Natural killer cell treated with Interleukin-12 subunit alpha and Interleukin-12 subunit beta and Interleukin-15 and Interleukin-18, amount 100 ng/mL, for 72 hours (primary cell): ENCODE measurements at regions not wholly inside any gene's neighbourhood (a gene's known extent, or its start where the extent isn't known, plus 50 kb on each side); places are given as distances from the start of the nearest gene placed in this dataset.
"Not testable (repeated sequence)": the region's sequence is repeated elsewhere in the genome, so short reads cannot be mapped to it uniquely, and the experiment has no call there.

Experiments
- ATAC-seq, 2 donors: fragments of 150-1000 bp; cut with Tn5 transposase in 1 of 2; sonication (Bioruptor Pico), chemical (Tn5 transposase) in 1 of 2; 2 replicates each; pipeline ENCODE4 v1.10.0; 2021
- DNase-seq: peaks from one replicate; pipeline ENCODE4 v3.0.0; 2022; ENCODE audit warnings: low spot score
- H3K27ac Mint-ChIP-seq, 2 donors: 1 replicate in 1 of 2; 2 replicates in 1 of 2; pipeline ENCODE4 v1.8.0; 2022; ENCODE audit warnings: mixed read lengths in 2 of 2, mild to moderate bottlenecking in 1 of 2, moderate library complexity in 1 of 2
- H3K27me3 Mint-ChIP-seq, 2 donors: 1 replicate in 1 of 2; 2 replicates in 1 of 2; pipeline ENCODE4 v1.8.0; 2022; ENCODE audit warnings: mixed read lengths in 2 of 2
- H3K36me3 Mint-ChIP-seq: one replicate; pipeline ENCODE4 v1.8.0; 2022; ENCODE audit warnings: mixed read lengths
- H3K4me1 Mint-ChIP-seq, 2 donors: 1 replicate in 1 of 2; 2 replicates in 1 of 2; pipeline ENCODE4 v1.8.0; 2022; ENCODE audit warnings: low read depth in 2 of 2, mixed read lengths in 2 of 2, mild to moderate bottlenecking in 1 of 2
- H3K4me3 Mint-ChIP-seq: one replicate; pipeline ENCODE4 v1.8.0; 2022; ENCODE audit warnings: mixed read lengths
- H3K9me3 Mint-ChIP-seq: 2 replicates; pipeline ENCODE4 v1.8.0; 2022; ENCODE audit warnings: mixed read lengths

DNA sequence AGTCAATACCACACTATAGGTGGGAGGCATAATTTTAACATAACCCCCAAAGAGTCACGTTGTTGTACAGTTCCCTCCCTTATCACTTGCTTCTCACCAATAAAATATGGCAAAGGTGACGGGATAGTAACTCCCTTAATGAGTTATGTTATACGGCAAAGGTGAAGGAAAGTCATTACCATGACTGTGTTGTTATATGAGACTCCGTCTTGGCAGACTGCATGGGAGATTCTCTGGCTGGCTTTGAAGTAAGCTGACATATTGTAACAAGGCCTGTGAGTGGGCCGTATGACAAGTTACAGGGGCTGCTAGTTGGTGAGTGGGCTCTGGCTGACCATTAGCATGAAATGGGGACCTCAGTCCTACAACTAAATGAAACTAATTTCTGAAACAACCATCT is 366.4 kb upstream of the FTMT start:
- ATAC-seq (no peak), DNase-seq (no peak)
- Mint-ChIP-seq H3K27me3 (no peaks in the 10 kb centered on the region), H3K36me3 (no peaks in the 10 kb centered on the region), H3K9me3 (peaks cover 5% of the 10 kb centered on the region), H3K4me3 (no peak overlapping the region), H3K4me1 (no peaks in the 10 kb centered on the region), H3K27ac (no peak overlapping the region)

DNA sequence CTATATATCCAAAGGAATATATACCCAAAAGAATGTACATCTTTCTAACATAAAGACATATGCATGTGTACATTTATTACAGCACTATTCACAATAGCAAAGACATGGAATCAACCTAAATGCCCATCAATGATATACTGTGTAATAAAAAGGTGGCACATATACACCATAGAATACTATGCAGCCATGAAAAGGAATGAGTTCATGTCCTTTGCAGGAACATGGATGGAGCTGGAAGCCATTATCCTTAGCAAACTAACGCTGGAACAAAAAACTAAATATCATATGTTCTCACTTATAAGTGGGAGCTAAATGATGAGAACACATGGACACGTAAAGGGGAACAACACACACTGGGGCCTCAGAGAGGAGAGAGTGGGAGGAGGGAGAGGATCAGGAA is 365.7 kb upstream of the FTMT start:
- H3K36me3 Mint-ChIP-seq, ATAC-seq, DNase-seq, H3K27me3 Mint-ChIP-seq, H3K4me3 Mint-ChIP-seq, H3K27ac Mint-ChIP-seq, H3K4me1 Mint-ChIP-seq, H3K9me3 Mint-ChIP-seq: not testable (repeated sequence)

DNA sequence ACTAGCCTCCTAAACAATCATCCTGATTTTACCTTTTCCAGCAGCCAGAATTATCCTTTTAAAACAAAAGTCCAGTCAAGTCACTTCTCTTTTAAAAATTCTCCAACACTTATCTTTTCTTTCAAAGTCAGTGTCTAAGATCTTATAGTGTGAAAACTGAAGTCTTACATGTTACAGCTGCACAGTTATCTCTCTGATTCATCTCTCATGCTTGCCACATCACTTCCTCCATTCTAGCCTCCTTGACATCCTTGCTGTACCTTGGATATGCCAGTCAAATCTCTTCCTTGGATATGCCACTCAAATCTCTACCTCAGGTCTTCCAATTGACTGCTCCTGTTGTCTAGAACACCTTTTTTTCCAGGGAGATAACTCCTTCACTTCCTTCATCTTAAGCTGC is 361.7 kb upstream of the FTMT start:
- no peak for ATAC-seq
- no peaks in the 10 kb centered on the region for H3K36me3 Mint-ChIP-seq
- no peaks in the 10 kb centered on the region for H3K4me1 Mint-ChIP-seq
- H3K27ac Mint-ChIP-seq, result no peak overlapping the region
- peaks cover 5% of the 10 kb centered on the region for H3K9me3 Mint-ChIP-seq
- no peaks in the 10 kb centered on the region for H3K27me3 Mint-ChIP-seq
- no peak for DNase-seq
- H3K4me3 Mint-ChIP-seq, result no peak overlapping the region

DNA sequence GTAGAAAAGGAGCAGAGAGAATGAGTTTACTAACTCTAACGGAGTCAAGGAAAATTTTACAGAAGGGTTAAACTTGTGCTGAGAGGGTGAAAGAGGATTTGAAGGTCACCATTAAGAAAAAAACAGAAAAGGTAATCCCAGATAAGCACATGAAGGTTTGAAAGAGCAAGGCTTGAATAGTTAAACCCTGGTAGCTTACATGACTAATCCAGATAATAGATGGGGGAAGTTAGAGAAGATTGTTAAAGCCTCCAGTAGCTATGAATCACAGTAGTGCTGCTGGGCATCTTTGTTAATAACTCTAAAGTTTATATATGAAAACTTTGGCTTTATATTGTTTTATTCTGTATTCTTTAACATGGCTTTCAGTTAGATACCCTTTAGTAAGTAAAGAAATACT is 354.5 kb upstream of the FTMT start:
- Mint-ChIP-seq H3K9me3 (no peaks in the 10 kb centered on the region), H3K27me3 (no peaks in the 10 kb centered on the region), H3K4me1 (no peaks in the 10 kb centered on the region), H3K36me3 (no peaks in the 10 kb centered on the region), H3K4me3 (no peak overlapping the region), H3K27ac (no peak overlapping the region)
- ATAC-seq, result no peak
- no peak for DNase-seq

DNA sequence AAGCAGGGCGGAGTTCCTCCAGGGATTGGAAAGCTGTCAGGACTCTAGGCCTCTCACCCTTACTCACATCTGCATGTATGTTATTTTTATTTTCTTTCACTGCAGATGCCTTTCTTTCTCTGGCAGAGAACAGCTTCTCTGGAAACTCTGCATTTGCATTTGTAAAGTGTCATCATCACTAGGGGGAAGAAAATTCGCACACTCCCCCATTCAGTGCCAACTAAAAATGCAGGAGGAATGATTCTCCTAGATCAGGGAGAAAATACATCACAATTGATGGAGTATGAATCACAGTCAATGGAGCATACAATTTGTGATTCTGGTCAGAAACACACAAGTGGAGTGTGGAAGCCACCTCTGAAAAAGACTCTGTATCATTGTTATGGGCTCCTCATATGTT is 351.4 kb upstream of the FTMT start:
- no peak overlapping the region for H3K27ac Mint-ChIP-seq
- no peaks in the 10 kb centered on the region for H3K36me3 Mint-ChIP-seq
- no peaks in the 10 kb centered on the region for H3K4me1 Mint-ChIP-seq
- DNase-seq (no peak), ATAC-seq (no peak)
- H3K4me3 Mint-ChIP-seq, result no peak overlapping the region
- H3K9me3 Mint-ChIP-seq, result peaks cover under 1% of the 10 kb centered on the region
- no peaks in the 10 kb centered on the region for H3K27me3 Mint-ChIP-seq

DNA sequence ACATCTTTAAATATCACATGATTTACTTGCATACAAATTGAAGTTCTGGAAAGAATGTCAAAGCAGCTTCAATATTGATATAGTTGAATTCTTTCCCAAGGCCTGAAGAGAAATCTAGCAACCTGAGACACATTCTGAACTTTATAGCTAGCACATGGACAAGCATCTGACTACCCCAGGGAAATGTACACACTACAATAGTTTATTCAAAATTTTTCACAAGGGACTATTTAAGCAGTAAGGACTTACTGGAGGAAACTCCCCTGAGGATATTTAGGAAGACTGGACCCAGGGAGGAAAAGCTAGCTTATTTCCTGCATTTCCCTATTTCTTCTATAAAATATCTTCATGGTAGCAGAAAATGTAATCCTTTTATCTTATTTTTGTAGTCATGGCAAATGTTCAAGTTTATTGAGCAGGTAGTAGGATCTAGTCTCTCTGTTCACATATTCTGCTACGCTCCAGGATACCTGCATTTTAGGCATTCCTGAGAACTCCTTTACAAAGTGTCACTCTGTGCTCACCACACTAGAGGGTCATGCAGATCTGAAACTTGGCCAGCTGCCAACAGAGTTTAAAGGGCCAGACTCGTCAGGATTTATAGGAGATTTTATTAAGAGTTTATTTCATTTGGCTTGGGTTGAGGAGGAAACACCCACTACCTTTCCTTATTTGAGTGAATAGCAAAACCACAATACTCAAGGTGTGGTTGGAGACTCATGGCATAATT is 348.4 kb upstream of the FTMT start:
- H3K4me1 Mint-ChIP-seq, result no peaks in the 10 kb centered on the region
- ATAC-seq (no peak), DNase-seq (no peak)
- H3K27me3 Mint-ChIP-seq, result no peaks in the 10 kb centered on the region
- no peak overlapping the region for H3K27ac Mint-ChIP-seq
- H3K9me3 Mint-ChIP-seq, result peaks cover 3% of the 10 kb centered on the region
- H3K4me3 Mint-ChIP-seq, result no peak overlapping the region
- no peaks in the 10 kb centered on the region for H3K36me3 Mint-ChIP-seq

DNA sequence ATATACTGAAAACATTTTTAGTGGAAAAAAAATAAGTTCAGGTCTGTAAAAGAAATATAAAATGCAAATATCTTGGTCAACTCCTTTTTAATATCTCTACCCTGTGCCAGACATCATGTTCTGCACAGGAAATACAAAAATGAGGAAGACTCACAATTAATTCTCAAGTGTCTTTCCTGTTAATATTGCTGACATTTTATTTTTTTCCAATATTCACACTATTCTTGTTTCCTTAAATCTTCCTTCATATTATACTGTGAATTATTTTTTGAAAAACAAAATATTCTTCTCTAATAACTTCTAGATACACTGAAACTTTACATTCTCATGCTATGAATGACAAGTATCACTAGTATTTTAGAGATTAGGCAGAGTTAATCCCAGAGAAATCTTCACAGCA is 334.7 kb upstream of the FTMT start:
- ATAC-seq (no peak), DNase-seq (no peak)
- Mint-ChIP-seq H3K36me3 (peaks cover 4% of the 10 kb centered on the region), H3K27me3 (no peaks in the 10 kb centered on the region), H3K9me3 (peaks cover 15% of the 10 kb centered on the region), H3K4me1 (no peaks in the 10 kb centered on the region), H3K27ac (no peak overlapping the region), H3K4me3 (no peak overlapping the region)

DNA sequence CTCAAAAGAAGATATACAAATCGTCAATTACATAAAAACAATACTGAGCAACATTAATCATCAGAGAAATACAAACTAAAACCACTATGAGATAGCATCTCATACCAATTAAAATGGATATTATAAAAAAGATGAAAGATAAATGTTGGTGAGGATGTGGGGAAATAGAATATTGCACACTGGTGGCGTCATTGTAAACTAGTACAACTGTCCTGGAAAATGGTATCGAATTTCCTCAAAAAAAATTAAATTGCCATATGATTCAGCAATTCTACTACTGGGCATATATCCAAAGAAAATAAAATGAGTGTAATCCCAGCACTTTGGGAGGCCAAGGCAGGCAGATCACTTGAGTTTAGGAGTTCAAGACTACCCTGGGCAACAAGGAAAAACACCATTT is 326.0 kb upstream of the FTMT start:
- no peak overlapping the region for H3K27ac Mint-ChIP-seq
- no peak for ATAC-seq
- no peaks in the 10 kb centered on the region for H3K4me1 Mint-ChIP-seq

DNA sequence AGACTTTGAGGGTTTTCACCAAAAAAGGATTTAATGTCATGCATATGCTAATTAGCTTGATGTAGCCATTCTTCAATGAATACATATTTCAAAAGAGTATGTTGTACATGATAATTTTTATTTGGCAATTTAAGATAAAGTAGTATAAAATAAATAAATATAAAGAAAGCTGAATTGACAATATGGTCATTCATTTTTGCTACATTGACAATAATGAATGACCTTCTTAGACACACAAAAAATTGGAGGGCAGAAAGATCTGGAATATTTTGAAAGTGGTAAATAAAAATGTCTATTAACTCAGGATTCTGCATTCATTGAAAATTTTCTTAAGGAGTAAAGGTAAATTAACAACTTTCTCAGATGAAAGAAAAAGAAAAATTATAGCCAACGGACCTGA is 324.8 kb upstream of the FTMT start:
- Mint-ChIP-seq H3K4me1 (no peaks in the 10 kb centered on the region), H3K36me3 (peaks cover 8% of the 10 kb centered on the region), H3K27ac (no peak overlapping the region), H3K4me3 (no peak overlapping the region), H3K9me3 (peaks cover 12% of the 10 kb centered on the region), H3K27me3 (no peaks in the 10 kb centered on the region)
- no peak for DNase-seq
- no peak for ATAC-seq

More for the DNA sequence above, 326.0 kb upstream of the FTMT start:
- Mint-ChIP-seq H3K9me3 (peaks cover 16% of the 10 kb centered on the region), H3K27me3 (no peaks in the 10 kb centered on the region), H3K36me3 (peaks cover 8% of the 10 kb centered on the region), H3K4me3 (no peak overlapping the region)
- DNase-seq, result no peak

DNA sequence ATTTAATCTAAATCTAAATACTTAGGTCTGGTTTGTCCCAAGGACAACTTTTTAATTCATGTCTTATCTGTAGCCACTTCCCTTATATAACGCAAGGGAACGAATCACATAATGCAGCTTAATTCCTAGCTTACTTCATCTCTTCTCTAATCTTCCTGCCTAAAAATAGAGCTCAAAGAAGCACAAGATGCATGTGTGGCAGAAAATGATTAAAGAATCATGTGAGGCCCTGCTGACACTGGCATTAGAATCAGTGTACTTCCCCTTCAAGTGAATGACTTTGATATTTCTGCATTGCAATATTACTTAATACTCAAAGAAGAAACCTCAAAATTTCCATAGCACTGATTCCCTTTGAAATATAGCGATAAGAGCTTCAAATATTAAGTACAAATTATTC is 317.9 kb upstream of the FTMT start:
- no peak for ATAC-seq
- DNase-seq, result no peak
- Mint-ChIP-seq H3K4me3 (no peak overlapping the region), H3K36me3 (peaks cover 11% of the 10 kb centered on the region), H3K4me1 (no peaks in the 10 kb centered on the region), H3K9me3 (peaks cover 16% of the 10 kb centered on the region), H3K27ac (no peak overlapping the region), H3K27me3 (no peaks in the 10 kb centered on the region)

DNA sequence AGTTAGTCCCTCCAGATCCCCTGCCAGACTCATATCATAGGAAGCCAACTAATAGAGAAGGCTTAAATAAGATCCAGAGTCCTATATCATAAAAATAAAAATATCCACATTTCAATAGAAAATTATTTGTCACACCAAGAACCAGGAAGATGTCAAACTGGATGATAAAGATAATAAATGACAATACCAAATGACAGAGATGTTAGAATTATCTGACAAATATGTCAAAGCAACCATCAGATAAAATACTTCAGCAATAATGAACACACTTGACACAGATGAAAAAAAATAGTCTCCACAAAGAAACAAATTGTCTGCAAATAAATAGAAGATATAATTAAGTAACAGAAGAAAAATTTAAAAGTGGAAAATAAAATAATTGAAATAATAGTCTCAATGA is 300.7 kb upstream of the FTMT start:
- Mint-ChIP-seq H3K27ac (no peak overlapping the region), H3K36me3 (peaks cover 4% of the 10 kb centered on the region), H3K9me3 (peaks cover 10% of the 10 kb centered on the region), H3K4me1 (no peaks in the 10 kb centered on the region), H3K27me3 (no peaks in the 10 kb centered on the region), H3K4me3 (no peak overlapping the region)
- DNase-seq (no peak), ATAC-seq (no peak)

DNA sequence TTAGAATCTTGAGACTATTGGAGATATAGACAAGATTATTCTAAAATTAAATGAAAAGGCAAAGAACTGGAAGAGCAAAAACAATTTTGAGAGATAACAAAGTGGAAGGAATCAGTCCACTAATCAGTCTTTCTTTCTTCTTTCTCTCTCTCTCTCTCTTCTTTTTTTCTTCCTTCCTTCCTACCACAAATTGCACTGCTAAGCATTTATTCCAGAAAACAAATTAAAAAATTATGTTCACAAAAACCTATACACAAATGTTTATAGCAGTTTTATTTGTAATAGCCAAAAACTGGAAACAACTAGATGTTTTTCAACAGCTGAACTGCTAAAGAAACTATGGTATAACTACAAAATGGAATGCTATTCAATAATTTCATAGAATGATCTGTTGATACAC is 291.9 kb upstream of the FTMT start:
- ATAC-seq (no peak), DNase-seq (no peak)
- H3K27ac Mint-ChIP-seq, result no peak overlapping the region
- no peaks in the 10 kb centered on the region for H3K27me3 Mint-ChIP-seq
- no peak overlapping the region for H3K4me3 Mint-ChIP-seq
- H3K4me1 Mint-ChIP-seq, result no peaks in the 10 kb centered on the region
- peaks cover 13% of the 10 kb centered on the region for H3K9me3 Mint-ChIP-seq
- H3K36me3 Mint-ChIP-seq, result peaks cover 10% of the 10 kb centered on the region

DNA sequence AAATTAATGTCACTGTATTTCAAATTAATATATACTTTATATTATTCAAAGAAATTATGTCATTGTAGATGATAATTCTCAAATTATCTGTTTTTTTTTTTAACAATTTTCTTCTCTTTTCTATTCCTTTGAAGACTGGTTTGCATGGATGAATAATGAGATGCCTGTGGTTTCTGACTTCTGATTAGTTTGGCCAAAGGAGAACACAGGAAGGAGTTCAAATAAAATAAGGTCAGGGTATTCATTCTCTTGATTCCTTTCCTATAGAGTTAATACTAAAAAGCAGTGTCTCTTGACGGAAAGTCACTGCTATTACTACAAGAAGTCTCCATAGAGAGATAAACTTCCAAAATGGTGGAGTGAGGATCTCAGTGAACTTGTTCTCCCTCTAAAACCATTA is 279.6 kb upstream of the FTMT start:
- no peak for ATAC-seq
- peaks cover 4% of the 10 kb centered on the region for H3K9me3 Mint-ChIP-seq
- no peaks in the 10 kb centered on the region for H3K4me1 Mint-ChIP-seq

DNA sequence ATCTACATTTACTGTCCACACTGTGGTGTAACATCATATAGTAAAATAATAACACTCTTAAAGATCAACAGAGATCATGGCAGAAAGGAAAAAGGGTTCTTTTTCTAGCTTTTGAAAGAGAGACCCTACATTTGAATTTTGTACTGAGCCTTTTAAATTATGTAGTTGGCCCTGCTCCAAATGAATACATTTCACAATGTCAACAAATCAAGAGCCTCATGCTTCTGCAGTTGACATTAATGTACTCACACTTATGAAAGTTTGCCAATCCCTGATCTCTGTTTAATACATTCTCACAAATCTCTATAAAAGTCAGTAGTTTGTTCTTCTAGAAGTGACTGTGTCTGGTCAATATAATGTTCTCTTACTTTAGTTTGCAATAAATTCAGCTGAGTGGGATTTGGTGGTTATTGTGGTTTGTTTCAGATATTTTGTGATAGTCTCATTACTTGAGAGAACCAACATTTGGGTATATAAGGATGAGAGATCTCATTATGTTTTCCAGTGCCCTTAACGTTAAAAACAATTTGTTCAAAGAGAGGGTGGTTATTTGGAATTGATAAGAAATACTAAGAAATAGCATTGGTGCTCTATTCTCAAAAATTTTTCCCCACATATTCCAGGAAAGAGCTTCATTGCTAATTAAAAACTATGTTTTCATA is 277.8 kb upstream of the FTMT start:
- no peak for ATAC-seq
- Mint-ChIP-seq H3K36me3 (no peaks in the 10 kb centered on the region), H3K4me1 (no peaks in the 10 kb centered on the region), H3K27ac (no peak overlapping the region), H3K4me3 (no peak overlapping the region), H3K27me3 (no peaks in the 10 kb centered on the region), H3K9me3 (peaks cover 6% of the 10 kb centered on the region)
- no peak for DNase-seq

More for the DNA sequence above, 279.6 kb upstream of the FTMT start:
- no peak for DNase-seq
- Mint-ChIP-seq H3K36me3 (no peaks in the 10 kb centered on the region), H3K27me3 (no peaks in the 10 kb centered on the region), H3K27ac (no peak overlapping the region), H3K4me3 (no peak overlapping the region)

DNA sequence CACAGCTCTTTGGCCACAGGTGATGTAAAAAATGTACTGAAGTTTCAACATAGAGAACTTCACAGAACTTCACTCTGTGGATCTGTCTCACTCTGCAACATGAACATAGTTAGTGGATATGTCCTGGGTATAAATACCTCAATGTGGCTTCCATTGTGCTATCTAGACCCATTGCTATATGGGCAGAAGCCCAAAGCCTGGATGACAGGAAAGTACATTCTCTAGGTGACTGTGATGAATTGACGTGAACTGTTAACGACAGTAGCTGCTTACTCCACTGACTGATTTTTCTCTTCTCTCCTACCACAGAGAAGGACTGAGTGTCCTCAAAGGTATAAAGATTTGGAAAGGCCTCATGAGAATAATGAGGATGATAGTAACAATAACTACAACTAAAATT is 270.1 kb upstream of the FTMT start:
- H3K4me1 Mint-ChIP-seq, result no peaks in the 10 kb centered on the region
- DNase-seq (no peak), ATAC-seq (no peak)
- H3K27me3 Mint-ChIP-seq, result no peaks in the 10 kb centered on the region
- H3K36me3 Mint-ChIP-seq, result peaks cover 6% of the 10 kb centered on the region
- no peak overlapping the region for H3K27ac Mint-ChIP-seq
- peaks cover 23% of the 10 kb centered on the region for H3K9me3 Mint-ChIP-seq
- no peak overlapping the region for H3K4me3 Mint-ChIP-seq
